HCT116 (cell line): ENCODE measurements at regions not wholly inside any gene's neighbourhood (a gene's known extent, or its start where the extent isn't known, plus 50 kb on each side); places are given as distances from the start of the nearest gene placed in this dataset.

ENCODE experiments used
- ATAC-seq: fragments of 200-7000 bp; cut with Tn5 transposase; 2 replicates; pipeline ENCODE4 v1.9.1; 2020; ENCODE audit warnings: mild to moderate bottlenecking, moderate library complexity
- BruUV-seq: library from RNA; stranded (reverse); fragments of 400-500 nt; replicated peaks from 2 replicates; lab custom pipeline; 2021; lab: Mats Ljungman, UMichigan
- CTCF ChIA-PET: fragments of 300-600 bp; sonication (Branson Sonifier 250); formaldehyde crosslinking; loops from one replicate; lab custom pipeline; 2021; ENCODE audit warnings: antibody characterized with exemption; lab: Charles Lee
- POLR2A ChIA-PET: fragments of 300-600, 350-600 bp; sonication (Branson Sonifier 250); formaldehyde crosslinking; loops from one replicate; lab custom pipeline; 2021; ENCODE audit warnings: antibody characterized with exemption; lab: Charles Lee
- RAD21 ChIA-PET, 2 experiments: fragments of 300-600 bp; sonication (Branson Sonifier 250); formaldehyde crosslinking; loops; one replicate each; lab custom pipeline; 2023; ENCODE audit warnings: low total read pairs in 2 of 2; ENCODE audit not compliant: uncharacterized antibody in 2 of 2, unreplicated experiment in 2 of 2, low non-redundant PET in 1 of 2; lab: Charles Lee
- DNase-seq: peaks from one replicate; pipeline ENCODE4 v3.0.0-alpha.2; 2010; ENCODE audit warnings: low read depth, low spot score
- H2AFZ ChIP-seq: fragments of 200-600 bp; shearing (Covaris generic), sonication (generic); 2 replicates; pipeline ENCODE4 v1.6.1; 2017; ENCODE audit warnings: low read depth, mixed run types, mixed read lengths, antibody characterized with exemption, low read length; ENCODE audit not compliant: poor library complexity, severe bottlenecking
- H3K27ac ChIP-seq: 2 replicates; pipeline ENCODE4 v1.5.1; 2012; ENCODE audit warnings: low read depth, low read length
- H3K27me3 ChIP-seq: fragments of 200-600 bp; sonication (generic); 2 replicates; pipeline ENCODE4 v1.6.1; 2016; ENCODE audit warnings: mixed run types, low read length, mixed read lengths; ENCODE audit not compliant: insufficient read depth
- H3K36me3 ChIP-seq, 2 experiments: fragments of 200-500 bp in 1 of 2; fragments of 200-600 bp in 1 of 2; sonication (Bioruptor generic) in 1 of 2; sonication (generic) in 1 of 2; 2 replicates each; pipeline versions ENCODE4 v1.5.1 to v1.6.1; 2014 to 2016; ENCODE audit warnings: low read length in 2 of 2, inconsistent platforms in 1 of 2, mixed read lengths in 1 of 2, mixed run types in 1 of 2; ENCODE audit not compliant: insufficient read depth in 2 of 2, control insufficient read depth in 1 of 2
- H3K4me1 ChIP-seq, 2 experiments: fragments of 200-600 bp in 1 of 2; sonication (generic) in 1 of 2; 2 replicates each; pipeline versions ENCODE4 v1.5.1 to v1.6.1; 2012 to 2017; ENCODE audit warnings: low read length in 2 of 2, inconsistent platforms in 1 of 2, mild to moderate bottlenecking in 1 of 2, mixed read lengths in 1 of 2, mixed run types in 1 of 2, moderate library complexity in 1 of 2; ENCODE audit not compliant: insufficient read depth in 2 of 2, control insufficient read depth in 1 of 2
- H3K4me2 ChIP-seq: fragments of 200-600 bp; sonication (generic); 2 replicates; pipeline ENCODE4 v1.6.1; 2017; ENCODE audit warnings: mixed run types, low read length, mixed read lengths
- H3K4me3 ChIP-seq, 2 experiments: fragments of 200-600 bp in 1 of 2; sonication (generic) in 1 of 2; replicated peaks in 1 of 2; 2 replicates each; pipeline ENCODE4 v1.5.1; 2011 to 2016; ENCODE audit warnings: low read length in 2 of 2, control low read depth in 1 of 2, low read depth in 1 of 2, mild to moderate bottlenecking in 1 of 2, mixed read lengths in 1 of 2, mixed run types in 1 of 2
- H3K79me2 ChIP-seq: fragments of 200-600 bp; sonication (generic); 2 replicates; pipeline ENCODE4 v1.6.1; 2017; ENCODE audit warnings: mild to moderate bottlenecking, mixed run types, low read length, moderate library complexity, mixed read lengths; ENCODE audit not compliant: insufficient read depth
- H3K9ac ChIP-seq: fragments of 200-600 bp; sonication (generic); 2 replicates; pipeline ENCODE4 v1.6.1; 2016; ENCODE audit warnings: low read length, mixed read lengths
- H3K9me2 ChIP-seq: fragments of 200-600 bp; sonication (generic), shearing (Covaris generic); 2 replicates; pipeline ENCODE4 v1.6.1; 2017; ENCODE audit warnings: mixed run types, mild to moderate bottlenecking, moderate library complexity; ENCODE audit not compliant: insufficient read depth
- H3K9me3 ChIP-seq, 2 experiments: fragments of 200-500 bp in 1 of 2; fragments of 200-600 bp in 1 of 2; sonication (Bioruptor generic) in 1 of 2; sonication (generic) in 1 of 2; 2 replicates each; pipeline ENCODE4 v1.6.1; 2014 to 2017; ENCODE audit warnings: low read length in 2 of 2, mixed read lengths in 2 of 2, inconsistent platforms in 1 of 2, low read depth in 1 of 2, mild to moderate bottlenecking in 1 of 2, mixed run types in 1 of 2, moderate library complexity in 1 of 2; ENCODE audit not compliant: control insufficient read depth in 1 of 2, insufficient read depth in 1 of 2
- H4K20me1 ChIP-seq: fragments of 200-600 bp; sonication (generic), shearing (Covaris generic); 2 replicates; pipeline ENCODE4 v1.6.1; 2017; ENCODE audit warnings: mixed run types, mild to moderate bottlenecking, moderate library complexity; ENCODE audit not compliant: insufficient read depth
- ATF3 ChIP-seq: IDR thresholded peaks from 2 replicates; pipeline ENCODE4 v1.6.1; 2012
- EGR1 ChIP-seq: IDR thresholded peaks from 2 replicates; pipeline ENCODE4 v1.6.1; 2012; ENCODE audit warnings: low read depth
- EZH2 ChIP-seq: fragments of 200-600 bp; sonication (generic); IDR thresholded peaks from 2 replicates; pipeline ENCODE4 v1.6.1; 2017; ENCODE audit warnings: antibody characterized with exemption, mixed run types
- FOSL1 ChIP-seq: IDR thresholded peaks from 2 replicates; pipeline ENCODE4 v1.6.1; 2012; ENCODE audit warnings: low read depth
- JUND ChIP-seq: IDR thresholded peaks from 2 replicates; pipeline ENCODE4 v1.6.1; 2012
- MAX ChIP-seq: IDR thresholded peaks from 2 replicates; pipeline ENCODE4 v1.6.1; 2012
- POLR2A ChIP-seq: IDR thresholded peaks from 2 replicates; pipeline ENCODE4 v1.7.0; 2011; ENCODE audit warnings: borderline replicate concordance; ENCODE audit not compliant: insufficient read depth, insufficient read length; ENCODE audit errors: extremely low read depth
- POLR2AphosphoS5 ChIP-seq: IDR thresholded peaks from 2 replicates; pipeline ENCODE4 v1.6.1; 2011; ENCODE audit warnings: mild to moderate bottlenecking, low read depth, low read length, moderate library complexity
- RAD21 ChIP-seq: IDR thresholded peaks from 2 replicates; pipeline ENCODE4 v1.6.1; 2012; ENCODE audit warnings: low read depth, mild to moderate bottlenecking
- REST ChIP-seq: IDR thresholded peaks from 2 replicates; pipeline ENCODE4 v1.6.1; 2012; ENCODE audit warnings: low read depth
- SRF ChIP-seq: IDR thresholded peaks from 2 replicates; pipeline ENCODE4 v1.6.1; 2012; ENCODE audit warnings: low read depth
- TCF7L2 ChIP-seq: IDR thresholded peaks from 2 replicates; pipeline ENCODE4 v1.7.0; 2011; ENCODE audit warnings: borderline replicate concordance, inconsistent platforms; ENCODE audit not compliant: insufficient read depth, insufficient read length; ENCODE audit errors: extremely low read depth
- YY1 ChIP-seq: IDR thresholded peaks from 2 replicates; pipeline ENCODE4 v1.6.1; 2011; ENCODE audit warnings: low read length, low read depth, moderate library complexity, mild to moderate bottlenecking; ENCODE audit not compliant: insufficient replicate concordance; ENCODE audit errors: extremely low read depth
- ZBTB33 ChIP-seq: IDR thresholded peaks from 2 replicates; pipeline ENCODE4 v1.6.1; 2011; ENCODE audit warnings: mild to moderate bottlenecking, low read length, moderate library complexity; ENCODE audit not compliant: insufficient replicate concordance; ENCODE audit errors: extremely low read depth
- ZFX ChIP-seq: fragments of 450-650 bp; IDR thresholded peaks from 2 replicates; pipeline ENCODE4 v1.6.1; 2017
- ZNF274 ChIP-seq: fragments of 200-500 bp; sonication (Bioruptor generic); IDR thresholded peaks from 2 replicates; pipeline ENCODE4 v1.6.1; 2014; ENCODE audit warnings: mild to moderate bottlenecking, low read depth, low read length, inconsistent platforms
- intact Hi-C: fragments of 100-400 bp; cut with micrococcal nuclease; formaldehyde crosslinking; loops from 2 replicates; pipeline ENCODE4 v1.10.0; 2022

GRCh38 chr11:8801121-8801520, 109.9 kb upstream of the AKIP1 start:
- Histone ChIP-seq H4K20me1 (no peaks in the 10 kb centered on the region), H3K4me1 (no peaks in the 10 kb centered on the region), H3K27ac (no peak overlapping the region), H3K4me2 (no peak overlapping the region), H3K9ac (no peak overlapping the region), H3K79me2 (no peaks in the 10 kb centered on the region), H3K9me2 (no peaks in the 10 kb centered on the region), H2AFZ (no peak overlapping the region), H3K9me3 (no peaks in the 10 kb centered on the region), H3K36me3 (no peaks in the 10 kb centered on the region), H3K27me3 (no peaks in the 10 kb centered on the region), H3K4me3 (no peak overlapping the region)
- POLR2A ChIA-PET = interaction anchor here (0.6 to 1.0 kb wide), 2 partner anchors 110 to 158 kb away, joined by 3 read pairs; partner anchors contain the start of gene AKIP1
- BruUV-seq = no TSS peak
- no peak for ATAC-seq
- DNase-seq = no peak
- no peak for TF ChIP-seq MAX
- intact Hi-C loops = no loop called here
- CTCF ChIA-PET = no interaction called here
- RAD21 ChIA-PET = no interaction called here

- Histone ChIP-seq H3K4me1 (no peaks in the 10 kb centered on the region), H3K4me3 (no peak overlapping the region), H4K20me1 (no peaks in the 10 kb centered on the region), H3K9me3 (no peaks in the 10 kb centered on the region), H3K9ac (no peak overlapping the region), H3K9me2 (no peaks in the 10 kb centered on the region), H3K27ac (no peak overlapping the region), H3K27me3 (no peaks in the 10 kb centered on the region), H3K4me2 (no peak overlapping the region), H3K36me3 (no peaks in the 10 kb centered on the region), H3K79me2 (no peaks in the 10 kb centered on the region), H2AFZ (no peak overlapping the region)
- CTCF ChIA-PET = no interaction called here
- intact Hi-C loops = no loop called here
- ATAC-seq = no peak
- no TSS peak for BruUV-seq
- POLR2A ChIA-PET = no interaction called here
- RAD21 ChIA-PET = no interaction called here
- DNase-seq = no peak
- TF ChIP-seq POLR2AphosphoS5 (no peak), TCF7L2 (no peak), ZBTB33 (no peak), EGR1 (no peak), SRF (no peak), MAX (no peak), EZH2 (no peak), ZNF274 (no peak), ATF3 (no peak), RAD21 (no peak), ZFX (no peak), YY1 (no peak), POLR2A (no peak), REST (no peak), FOSL1 (no peak), JUND (no peak)
Observed at GRCh38 chr11:8802251-8802650, 108.7 kb upstream of the AKIP1 start.
